GM19328 (cell line): ENCODE measurements at regions not wholly inside any gene's neighbourhood (a gene's known extent, or its start where the extent isn't known, plus 50 kb on each side); places are given as distances from the start of the nearest gene placed in this dataset.
"Not testable (repeated sequence)": the region's sequence is repeated elsewhere in the genome, so short reads cannot be mapped to it uniquely, and the experiment has no call there.

Experiments used
- ATAC-seq: cut with Tn5 transposase; IDR thresholded peaks from one replicate; pipeline ENCODE4 v1.9.1; 2021; ENCODE audit warnings: mild to moderate bottlenecking, moderate library complexity; ENCODE audit not compliant: unreplicated experiment

DNA sequence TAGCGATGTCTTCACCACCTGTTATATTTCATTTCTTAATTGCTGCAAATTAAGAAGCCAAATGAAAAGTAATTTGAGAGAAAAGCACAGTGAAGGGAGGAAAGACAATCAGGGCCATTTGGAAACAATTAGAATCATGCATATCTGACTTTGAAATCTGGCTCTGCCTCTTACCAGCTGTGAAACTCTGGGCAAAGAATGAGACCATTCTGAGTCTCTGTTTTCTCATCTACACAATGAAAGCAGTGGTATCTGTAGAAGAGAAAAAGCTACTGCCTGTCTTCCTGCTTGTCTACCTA, 334.5 kb upstream of the CYRIA start:
- no peak for ATAC-seq

DNA sequence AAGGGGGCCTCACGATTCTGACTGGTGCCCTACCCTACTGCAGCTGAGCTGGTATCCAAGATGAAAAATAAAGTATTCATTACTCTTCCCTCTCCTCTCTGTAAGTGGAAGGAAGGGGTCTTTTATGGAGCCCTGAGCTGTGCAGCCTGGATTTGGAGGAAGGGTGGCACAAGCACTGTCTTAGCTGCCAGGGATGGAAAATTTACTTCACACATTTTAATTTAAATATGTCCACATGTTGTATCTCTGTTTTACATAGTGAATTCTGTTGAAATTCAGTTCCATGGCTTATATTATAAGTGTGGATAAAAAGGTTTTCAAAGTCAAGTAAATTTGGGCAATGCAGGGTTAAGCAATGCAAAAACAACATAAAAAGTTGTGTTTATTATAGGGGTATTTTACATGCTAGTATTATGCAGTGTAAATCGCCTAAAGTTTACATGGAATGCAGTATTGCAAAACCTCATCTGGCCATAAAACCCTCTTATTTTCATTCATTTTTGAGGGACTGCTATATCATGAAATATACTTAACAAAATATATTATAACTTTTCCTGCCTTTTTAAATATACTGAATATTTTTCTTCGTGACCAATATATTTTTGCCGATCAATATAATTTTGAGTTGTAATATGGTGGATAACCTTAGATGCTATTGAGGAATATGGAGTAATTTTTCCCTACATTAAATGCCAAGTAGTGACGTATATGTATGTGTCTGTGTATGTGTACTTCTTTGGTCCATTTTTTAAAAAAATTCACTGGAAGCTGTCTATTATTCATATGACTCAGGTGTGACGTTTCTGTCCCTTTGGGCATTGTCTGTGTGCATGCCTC, 333.9 kb upstream of the CYRIA start:
- ATAC-seq = no peak

DNA sequence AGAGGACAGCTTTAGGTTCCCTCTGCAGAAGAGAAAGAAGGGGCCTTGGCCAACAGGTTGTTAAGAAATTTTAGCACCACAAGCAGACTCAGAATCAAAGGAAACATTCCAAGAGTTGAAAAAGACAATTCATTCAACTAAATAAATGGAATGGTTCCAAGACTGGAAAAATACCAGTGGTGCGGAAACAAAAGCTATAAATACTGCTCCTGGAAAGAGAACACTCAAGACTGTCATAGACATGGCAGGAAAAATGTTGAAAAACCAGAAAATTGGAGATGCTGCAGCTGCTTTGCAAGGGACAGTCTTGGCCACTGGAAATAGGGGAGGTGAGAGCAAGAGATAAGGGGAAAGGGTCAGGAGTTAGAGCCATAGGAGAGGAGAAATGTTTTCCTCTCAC, 312.7 kb upstream of the CYRIA start:
- ATAC-seq = no peak

DNA sequence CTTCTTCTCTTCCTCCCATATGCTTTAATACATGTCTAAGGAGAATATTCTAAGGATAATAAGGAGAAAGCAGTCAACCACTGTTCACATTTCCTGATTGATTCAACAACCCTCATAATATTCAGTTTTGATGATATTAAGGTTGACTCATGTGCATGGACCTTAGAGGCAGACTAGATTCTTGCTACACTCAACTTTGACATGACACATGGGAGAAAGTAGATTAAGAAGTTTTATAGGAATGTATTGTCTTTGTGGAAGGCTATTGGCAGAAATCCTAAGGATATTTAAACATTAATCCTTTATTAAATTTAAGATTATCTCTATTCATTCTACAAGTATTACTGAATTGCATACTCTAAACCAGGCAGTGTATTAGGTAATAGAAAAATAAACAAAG, 309.1 kb upstream of the CYRIA start:
- no peak for ATAC-seq

DNA sequence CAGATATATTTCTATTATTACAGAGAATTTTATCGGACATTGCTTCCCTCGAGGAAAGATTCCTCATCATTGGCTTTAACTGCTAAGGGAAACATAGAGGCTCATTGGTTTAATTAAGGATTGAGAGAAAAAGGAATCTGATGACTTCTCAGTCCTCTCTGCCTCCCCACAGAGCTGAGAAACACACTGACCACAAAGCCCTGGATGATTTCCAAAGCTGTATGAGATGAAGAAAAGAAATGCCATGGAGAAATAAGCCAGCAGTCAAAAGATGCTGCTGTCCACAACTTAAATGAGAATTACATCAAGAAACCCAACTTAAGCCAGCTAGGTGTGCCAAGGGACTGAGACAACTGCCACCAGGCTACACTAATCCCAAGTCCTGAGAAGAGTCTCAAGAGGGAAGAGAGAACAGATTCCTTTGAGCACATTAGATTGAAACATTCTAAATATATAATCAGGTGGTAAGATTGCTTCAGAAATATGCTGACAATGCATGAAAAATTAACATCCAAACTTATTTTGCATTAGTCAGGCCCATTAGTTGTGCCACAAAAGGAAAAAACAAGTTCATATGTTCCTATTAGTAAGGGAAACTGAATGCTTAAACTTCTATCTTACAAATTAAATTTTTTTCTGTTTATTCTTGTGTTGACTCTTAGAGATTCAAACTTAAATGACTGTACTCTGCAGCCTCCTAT, 308.1 kb upstream of the CYRIA start:
- no peak for ATAC-seq

DNA sequence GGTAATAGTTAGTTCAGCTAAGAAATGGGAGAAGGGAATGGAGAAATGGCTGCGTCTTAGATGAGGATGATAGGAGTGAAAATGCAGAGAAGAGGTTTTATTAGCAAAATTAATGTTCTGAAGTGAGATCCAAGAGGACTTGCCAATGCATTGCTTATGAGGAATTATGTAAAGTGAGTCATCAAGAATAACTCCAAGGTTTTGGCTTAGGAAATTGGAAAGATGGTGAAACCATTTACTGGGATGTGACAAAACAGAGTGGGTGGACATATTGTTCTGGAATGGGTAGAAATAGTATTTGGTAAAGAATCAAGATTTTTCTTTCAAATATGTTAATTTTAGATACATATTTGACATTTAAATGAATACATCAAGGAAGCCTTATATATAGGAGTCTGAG, 306.6 kb upstream of the CYRIA start:
- ATAC-seq = no peak

DNA sequence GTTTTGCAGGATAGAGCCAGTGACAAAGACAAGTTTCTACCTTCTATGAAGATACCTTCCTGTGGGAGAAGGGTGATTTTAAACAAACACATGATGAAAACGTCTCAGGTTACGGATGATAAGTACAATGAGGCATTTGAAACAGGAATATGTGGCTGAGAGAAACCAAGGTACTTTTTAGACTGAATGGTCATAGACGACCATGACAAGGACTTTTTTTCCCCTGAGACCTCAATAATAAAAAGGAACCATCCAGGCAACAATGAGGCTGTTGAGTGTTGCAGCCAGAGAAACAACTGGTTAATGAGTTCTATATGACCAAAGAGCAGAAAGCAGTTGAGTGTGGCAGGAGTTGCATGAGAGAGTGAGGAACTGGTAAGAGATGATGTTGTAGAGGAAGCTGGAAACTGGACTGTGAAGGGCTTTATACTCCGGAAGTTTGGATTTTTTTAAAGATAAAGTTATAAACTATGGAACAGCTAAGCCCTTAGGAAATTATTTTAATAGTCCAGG, 306.1 kb upstream of the CYRIA start:
- no peak for ATAC-seq

DNA sequence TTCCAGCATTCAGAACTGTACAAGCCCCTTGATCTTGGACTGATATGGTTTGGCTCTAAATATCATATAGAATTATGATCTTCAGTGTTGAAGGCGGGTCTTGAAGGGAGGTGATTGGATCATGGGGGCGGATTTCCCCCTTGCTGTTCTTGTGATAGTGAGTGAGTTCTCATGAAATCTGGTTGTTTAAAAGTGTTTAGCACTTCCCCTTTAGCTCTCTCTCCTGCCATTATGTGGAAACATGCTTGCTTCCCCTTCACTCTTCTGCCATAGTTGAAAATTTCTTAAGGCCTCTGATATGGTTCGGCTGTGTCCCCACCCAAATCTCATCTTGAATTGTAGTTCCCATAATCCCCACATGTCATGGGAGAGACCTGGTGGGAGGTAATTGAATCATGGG, 305.3 kb upstream of the CYRIA start:
- not testable (repeated sequence) for ATAC-seq

DNA sequence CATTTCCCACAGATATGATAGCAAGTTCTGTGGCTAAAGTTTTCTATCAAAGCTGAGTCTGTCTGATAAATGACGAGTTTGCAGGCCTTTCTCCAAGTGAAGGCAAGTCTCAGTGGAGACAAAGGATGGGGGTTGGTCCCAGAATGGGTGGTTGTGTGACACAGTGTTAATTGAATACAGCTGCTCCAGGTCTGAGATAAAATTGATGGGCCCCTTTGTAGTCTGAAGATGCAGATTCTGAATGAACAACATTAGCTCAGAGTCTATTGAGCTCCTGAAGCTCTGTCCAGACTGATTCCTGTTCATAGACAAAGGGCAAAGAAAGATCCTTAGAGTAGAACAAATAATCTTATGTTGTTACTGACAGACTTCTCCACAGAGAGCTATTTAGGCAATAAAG, 296.9 kb upstream of the CYRIA start:
- no peak for ATAC-seq

DNA sequence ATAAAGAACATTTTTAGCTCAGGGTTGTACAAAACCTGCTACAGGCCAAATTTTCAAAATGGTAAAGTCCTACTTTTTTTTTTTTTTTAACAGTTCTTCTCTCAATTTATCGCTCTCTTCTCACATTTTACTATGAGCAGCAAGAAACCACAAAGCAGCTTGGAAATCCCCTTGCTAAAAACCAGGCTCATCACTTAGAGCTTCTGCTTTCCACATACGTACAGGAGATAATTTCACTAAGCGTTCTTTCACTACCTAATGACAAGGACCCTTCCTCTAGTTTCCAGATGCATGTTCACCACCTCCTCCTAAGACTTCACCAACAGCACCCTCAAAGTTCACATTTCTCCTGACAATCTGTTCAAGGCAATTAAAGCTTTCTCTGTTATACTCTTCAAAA, 294.9 kb upstream of the CYRIA start:
- no peak for ATAC-seq

DNA sequence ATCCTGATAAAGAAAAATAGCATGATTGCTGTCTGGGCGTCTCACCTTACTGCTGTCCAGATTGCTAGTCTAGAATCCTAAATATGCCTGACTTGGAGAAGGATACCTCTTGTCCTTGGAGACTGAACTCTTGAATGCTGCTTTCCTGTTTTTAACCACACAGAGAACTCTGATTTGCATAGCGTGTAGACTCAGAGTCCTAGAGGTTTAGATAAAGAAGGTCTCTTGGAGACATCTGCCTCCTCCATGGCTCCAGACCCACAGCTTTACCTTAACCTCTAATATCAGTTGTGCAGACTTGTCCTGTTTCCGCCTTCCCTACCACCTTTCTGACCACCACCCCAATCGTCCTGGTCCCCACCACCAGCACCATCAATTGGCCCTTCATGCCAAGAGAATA, 292.6 kb upstream of the CYRIA start:
- ATAC-seq = no peak

DNA sequence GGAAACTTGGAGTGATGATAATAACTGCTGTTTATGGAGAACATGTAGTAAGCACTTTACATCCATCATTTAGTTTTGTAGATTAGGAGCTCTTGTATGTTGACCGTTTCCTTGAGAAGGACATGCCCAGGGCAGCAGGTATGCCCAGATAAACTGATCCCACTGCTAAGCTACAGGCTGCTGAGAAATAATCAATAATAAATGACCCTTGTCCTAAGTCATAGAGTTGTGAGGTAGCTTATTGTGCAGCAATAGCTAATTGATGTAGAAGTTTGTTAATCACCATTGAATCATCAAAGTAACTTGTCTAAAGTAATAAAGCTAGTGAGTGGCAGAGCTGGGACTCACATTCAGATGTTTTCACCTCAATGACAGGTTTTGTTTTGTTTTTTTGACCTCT, 287.2 kb upstream of the CYRIA start:
- no peak for ATAC-seq

DNA sequence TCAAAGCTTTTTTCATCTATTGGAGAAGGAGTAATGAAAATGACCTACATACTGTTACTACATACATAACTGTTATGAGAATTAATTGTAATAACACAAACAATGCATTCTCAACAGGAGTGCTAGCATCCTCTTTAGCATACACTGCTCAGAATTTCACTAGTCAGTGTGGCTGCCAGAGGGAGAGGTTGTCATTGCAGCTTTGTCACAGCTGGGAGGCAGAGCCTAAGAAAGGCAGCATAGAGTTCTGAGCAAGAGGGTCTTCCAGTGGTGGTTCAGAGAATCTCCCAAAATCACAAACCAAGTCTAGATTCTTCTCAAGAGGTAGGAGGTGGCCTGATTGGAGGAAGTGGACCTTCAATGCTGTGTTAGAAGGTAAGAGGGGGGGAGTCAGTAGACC, 286.7 kb upstream of the CYRIA start:
- ATAC-seq = no peak

DNA sequence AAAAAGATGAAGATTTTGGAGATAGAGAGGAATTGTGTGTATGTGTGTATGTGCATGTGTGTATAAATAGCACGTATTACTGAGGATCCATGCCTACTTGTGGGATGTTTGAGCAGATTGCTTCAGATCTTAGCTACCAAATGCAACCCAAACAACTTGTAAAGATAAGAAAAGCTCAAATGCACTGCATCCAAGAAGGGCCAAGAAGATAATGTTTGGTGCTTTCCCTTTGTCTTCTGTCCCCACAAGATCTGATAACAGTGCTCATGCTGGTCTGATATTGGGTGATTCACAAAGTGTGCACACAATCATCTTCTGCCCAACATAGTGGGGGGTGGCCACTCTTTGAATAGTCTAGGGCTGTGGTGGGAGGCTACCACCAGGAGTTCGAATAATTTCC, 284.8 kb upstream of the CYRIA start:
- ATAC-seq = no peak

DNA sequence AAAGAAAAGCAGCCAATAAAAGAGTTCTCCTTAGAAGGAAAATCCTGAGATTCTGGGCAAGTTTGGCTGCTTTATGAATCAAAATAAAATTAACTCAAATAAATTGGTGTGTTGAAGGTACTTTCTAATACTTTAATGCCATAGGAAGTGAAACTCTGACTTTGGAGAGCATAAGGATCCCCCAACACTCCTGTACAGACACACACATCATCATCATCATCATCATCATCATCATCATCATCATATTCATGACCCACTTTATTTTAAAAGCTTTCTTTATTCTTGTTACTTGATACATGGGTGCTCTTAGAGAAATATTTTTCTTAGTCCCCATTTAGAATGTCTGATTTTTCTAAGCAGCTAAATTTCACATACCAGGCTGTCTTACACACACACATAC, 283.1 kb upstream of the CYRIA start:
- no peak for ATAC-seq

DNA sequence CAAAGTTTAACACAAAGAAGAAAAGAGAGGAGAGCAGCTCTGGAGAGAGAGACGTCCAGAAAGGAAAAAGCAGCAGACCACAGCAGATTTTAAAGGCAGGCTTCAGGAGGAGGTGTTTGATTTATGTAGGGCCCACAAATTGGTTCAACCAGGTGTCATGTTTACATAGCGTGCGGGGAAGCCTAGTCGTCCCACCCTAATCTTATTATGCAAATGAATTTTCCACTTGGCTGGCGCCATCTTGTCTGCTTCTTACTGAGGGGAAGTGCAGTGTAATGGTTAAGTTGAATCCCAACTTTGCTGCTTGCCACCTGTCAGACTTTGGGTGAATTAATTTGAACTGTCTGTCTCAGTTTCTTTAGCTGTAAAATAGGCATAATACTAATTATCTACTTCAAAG, 282.4 kb upstream of the CYRIA start:
- no peak for ATAC-seq

DNA sequence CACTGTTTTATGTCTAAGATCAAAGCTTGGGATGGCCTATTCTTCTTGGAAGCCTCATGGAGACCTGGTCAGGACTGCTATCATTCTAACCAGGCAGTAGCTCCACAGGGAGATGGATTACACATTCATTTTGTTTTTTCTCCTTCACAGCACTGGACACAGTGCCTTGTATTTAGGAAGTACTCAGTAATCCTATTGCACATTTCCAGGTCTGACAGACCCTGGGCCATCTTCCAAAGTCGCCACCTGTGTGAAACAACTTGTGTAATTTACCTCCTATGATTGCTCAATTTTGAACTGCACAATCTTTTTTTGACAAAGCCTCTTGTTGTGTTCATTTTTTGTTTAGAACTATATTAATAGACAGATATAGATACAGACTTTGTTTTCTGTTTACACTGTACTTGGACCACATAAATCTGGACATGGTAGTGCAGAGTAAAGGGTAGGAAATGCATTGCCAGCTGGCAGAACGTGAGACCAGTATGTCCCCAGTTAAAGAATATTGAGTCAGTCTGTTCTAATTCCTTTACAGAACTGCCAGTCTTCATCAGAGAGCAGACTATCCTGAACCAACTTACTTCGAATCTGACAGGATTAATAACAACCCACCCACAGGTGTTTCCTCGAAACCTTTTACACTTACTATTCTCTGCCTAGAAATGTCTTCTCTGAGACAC, 277.8 kb upstream of the CYRIA start:
- no peak for ATAC-seq

DNA sequence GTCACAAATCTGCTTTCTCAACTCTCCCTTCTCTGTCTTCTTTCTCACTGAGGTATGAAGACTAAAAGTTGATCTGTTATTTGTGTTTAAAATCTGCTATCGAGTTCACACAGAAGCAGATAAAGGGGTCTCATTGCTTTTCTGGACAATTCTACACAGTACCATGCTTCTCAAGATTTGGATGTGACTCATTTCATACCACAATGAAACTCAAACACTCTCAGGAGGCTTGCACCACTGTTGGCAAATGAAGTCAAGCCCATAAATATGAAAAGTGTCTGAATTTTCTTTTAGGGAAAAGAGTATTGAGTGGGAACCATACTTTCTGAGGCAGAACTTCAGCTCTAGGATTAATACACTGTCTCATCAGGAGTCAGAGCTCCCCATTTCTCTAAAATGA, 274.6 kb upstream of the CYRIA start:
- no peak for ATAC-seq

DNA sequence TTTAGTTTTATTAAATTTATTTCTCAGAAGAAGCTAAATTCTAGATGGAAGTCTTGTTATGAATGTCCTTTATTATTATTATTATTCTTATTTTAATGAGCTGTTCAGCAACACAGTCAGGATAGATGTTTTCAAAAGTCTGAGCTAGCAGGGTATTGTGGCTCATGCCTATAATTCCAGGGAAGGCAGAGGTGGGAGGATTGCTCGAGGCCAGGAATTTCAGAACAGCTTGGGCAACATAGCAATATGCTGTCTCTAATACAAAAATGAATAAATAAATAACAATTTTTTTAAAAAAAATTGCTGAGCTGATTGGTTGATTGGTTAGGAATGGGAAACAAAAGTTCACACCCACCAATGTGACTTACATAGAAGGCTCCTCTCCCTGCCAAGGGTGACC, 274.1 kb upstream of the CYRIA start:
- no peak for ATAC-seq

DNA sequence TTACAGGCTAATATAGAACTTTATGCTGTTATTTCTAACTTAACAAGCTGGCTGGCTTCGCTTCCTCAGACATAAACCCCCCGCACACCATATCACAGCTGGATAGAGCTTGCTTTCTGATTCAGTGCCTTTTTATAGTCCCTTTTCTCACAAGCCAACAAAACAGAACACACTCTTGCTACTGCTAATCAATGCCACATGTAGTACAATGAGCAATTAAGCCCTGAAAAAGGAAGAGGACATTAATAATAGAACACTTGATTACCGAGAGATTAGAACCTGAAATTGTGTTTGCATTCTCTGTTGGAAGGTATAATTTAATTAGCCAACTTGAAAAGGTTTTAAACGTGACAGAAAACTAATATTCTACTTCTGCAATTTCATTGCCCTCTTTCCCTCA, 267.7 kb upstream of the CYRIA start:
- no peak for ATAC-seq

DNA sequence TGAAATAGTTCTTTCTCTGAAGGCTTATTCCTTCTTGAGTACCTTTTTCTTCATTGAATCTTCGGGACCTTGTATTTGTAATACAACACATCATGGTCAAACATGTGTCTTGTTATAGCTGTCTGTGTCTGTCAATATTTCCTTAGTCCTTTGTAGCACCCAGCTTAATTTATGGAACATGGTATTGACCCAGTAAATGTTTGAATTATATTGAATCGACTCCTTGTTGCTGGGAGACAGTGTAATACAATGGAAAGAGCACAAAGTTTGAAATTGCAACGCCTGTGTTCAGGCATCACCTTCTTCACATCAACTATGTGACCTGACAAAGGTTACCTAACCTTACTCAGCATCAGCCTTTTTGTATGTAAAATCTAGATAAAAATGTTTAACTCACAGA, 267.2 kb upstream of the CYRIA start:
- no peak for ATAC-seq

DNA sequence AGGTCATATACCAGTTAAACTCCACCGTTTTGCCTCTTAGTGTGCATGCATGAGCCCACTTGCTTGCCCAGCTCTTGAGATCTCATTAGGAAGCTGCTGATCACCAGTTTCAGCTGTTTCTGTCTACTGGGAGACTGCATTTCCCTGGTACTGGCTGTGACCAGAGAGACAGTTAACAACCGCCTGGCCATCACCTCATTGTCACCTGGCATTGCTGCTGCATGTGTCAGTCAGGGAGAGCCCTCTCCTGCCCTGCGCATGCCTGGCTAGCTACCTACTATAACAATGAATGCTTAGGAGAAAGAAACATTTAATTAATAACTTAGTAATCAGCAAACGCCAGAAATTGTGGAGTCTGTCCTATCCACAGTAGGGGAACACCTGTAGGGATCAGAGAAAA, 265.8 kb upstream of the CYRIA start:
- ATAC-seq = no peak
